H1 (cell line): ENCODE measurements at regions not wholly inside any gene's neighbourhood (a gene's known extent, or its start where the extent isn't known, plus 50 kb on each side); places are given as distances from the start of the nearest gene placed in this dataset.

Experiments
- CTCF ChIA-PET: fragments of 300-600 bp; sonication (Branson Sonifier 250); formaldehyde crosslinking; loops from one replicate; lab custom pipeline; 2021; ENCODE audit not compliant: partially characterized antibody; lab: Charles Lee
- POLR2A ChIA-PET: fragments of 300-600 bp; sonication (Branson Sonifier 250); formaldehyde crosslinking; loops from one replicate; lab custom pipeline; 2021; ENCODE audit warnings: inconsistent platforms; ENCODE audit not compliant: partially characterized antibody; lab: Charles Lee
- DNase-seq, 2 experiments: peaks; one replicate each; pipeline versions ENCODE4 v3.0.0 to v3.0.0-alpha.2; 2010 to 2022; ENCODE audit warnings: low spot score in 2 of 2, low read depth in 1 of 2, mixed read lengths in 1 of 2
- FAIRE-seq: peaks from 2 replicates; lab custom pipeline; 2011; peaks lifted over from hg19 to GRCh38; lab: Jason Lieb, UNC
- H2AFZ ChIP-seq: 2 replicates; pipeline ENCODE4 v1.8.1; 2012; ENCODE audit warnings: low read length, inconsistent platforms
- H2AK5ac ChIP-seq: 2 replicates; pipeline ENCODE4 v1.6.1; 2013; ENCODE audit warnings: low read depth, low read length
- H2BK120ac ChIP-seq: replicated peaks from 2 replicates; pipeline ENCODE3; 2013; ENCODE audit warnings: low read depth, low read length, inconsistent platforms
- H2BK12ac ChIP-seq: 2 replicates; pipeline ENCODE4 v1.6.1; 2013; ENCODE audit warnings: low read depth, low read length
- H2BK15ac ChIP-seq: 2 replicates; pipeline ENCODE4 v1.6.1; 2013; ENCODE audit warnings: low read length
- H2BK20ac ChIP-seq: 2 replicates; pipeline ENCODE4 v1.6.1; 2013; ENCODE audit warnings: low read length
- H2BK5ac ChIP-seq: 2 replicates; pipeline ENCODE4 v1.6.1; 2013; ENCODE audit warnings: low read depth, low read length
- H3K14ac ChIP-seq: 2 replicates; pipeline ENCODE4 v1.6.1; 2013; ENCODE audit warnings: inconsistent platforms; ENCODE audit not compliant: insufficient read length
- H3K18ac ChIP-seq: 2 replicates; pipeline ENCODE4 v1.6.1; 2013; ENCODE audit warnings: low read length; ENCODE audit errors: extremely low read depth
- H3K23ac ChIP-seq: 2 replicates; pipeline ENCODE4 v1.6.1; 2013; ENCODE audit warnings: inconsistent platforms; ENCODE audit not compliant: insufficient read length
- H3K23me2 ChIP-seq: 2 replicates; pipeline ENCODE4 v1.6.1; 2013; ENCODE audit warnings: low read depth, low read length
- H3K27ac ChIP-seq: 2 replicates; pipeline ENCODE4 v1.6.1; 2011; ENCODE audit warnings: low read depth, low read length, inconsistent platforms
- H3K27me3 ChIP-seq, 4 experiments: replicated peaks in 1 of 4; 1 replicate in 1 of 4; 2 replicates in 3 of 4; pipeline versions ENCODE4 v1.6.1 to v1.8.1; 2011 to 2013; ENCODE audit warnings: low read length in 3 of 4, mild to moderate bottlenecking in 3 of 4, inconsistent platforms in 2 of 4, mixed read lengths in 2 of 4, moderate library complexity in 1 of 4; ENCODE audit not compliant: control insufficient read depth in 3 of 4, insufficient read depth in 3 of 4; ENCODE audit errors: extremely low read depth in 1 of 4
- H3K36me3 ChIP-seq, 4 experiments: 2 replicates each; pipeline versions ENCODE4 v1.6.1 to v1.8.1; 2011 to 2013; ENCODE audit warnings: mild to moderate bottlenecking in 4 of 4, low read length in 3 of 4, moderate library complexity in 2 of 4, control low read depth in 1 of 4, inconsistent platforms in 1 of 4; ENCODE audit not compliant: insufficient read depth in 4 of 4, control insufficient read depth in 2 of 4
- H3K4ac ChIP-seq: replicated peaks from 2 replicates; pipeline ENCODE3; 2013; ENCODE audit warnings: low read length, low read depth, mixed read lengths, inconsistent platforms; ENCODE audit not compliant: insufficient read length
- H3K4me1 ChIP-seq, 4 experiments: replicated peaks in 1 of 4; 1 replicate in 1 of 4; 2 replicates in 3 of 4; pipeline versions ENCODE4 v1.6.1 to v1.8.1; 2011 to 2013; ENCODE audit warnings: low read length in 3 of 4, inconsistent platforms in 2 of 4, mixed read lengths in 1 of 4; ENCODE audit not compliant: insufficient read depth in 4 of 4, control insufficient read depth in 3 of 4
- H3K4me2 ChIP-seq, 2 experiments: 2 replicates each; pipeline versions ENCODE4 v1.6.1 to v1.8.1; 2011 to 2013; ENCODE audit warnings: low read depth in 2 of 2, low read length in 2 of 2, control low read depth in 1 of 2, inconsistent platforms in 1 of 2, mild to moderate bottlenecking in 1 of 2; ENCODE audit not compliant: insufficient read depth in 1 of 2
- H3K4me3 ChIP-seq, 4 experiments: fragments of 200-600, 300-600 bp in 1 of 4; sonication (generic), shearing (Covaris generic), sonication (Bioruptor Twin) in 1 of 4; 2 replicates each; pipeline versions ENCODE4 v1.5.1 to v1.8.1; 2011 to 2016; ENCODE audit warnings: low read length in 4 of 4, low read depth in 3 of 4, control low read depth in 2 of 4, inconsistent platforms in 2 of 4, mild to moderate bottlenecking in 2 of 4, mixed read lengths in 1 of 4, moderate library complexity in 1 of 4; ENCODE audit not compliant: insufficient read depth in 2 of 4; ENCODE audit errors: extremely low read depth in 1 of 4
- H3K56ac ChIP-seq: replicated peaks from 2 replicates; pipeline ENCODE3; 2013; ENCODE audit warnings: low read depth, mild to moderate bottlenecking, mixed read lengths, low read length, inconsistent platforms; ENCODE audit not compliant: insufficient read length
- H3K79me1 ChIP-seq: 2 replicates; pipeline ENCODE4 v1.6.1; 2013; ENCODE audit warnings: low read depth, low read length, control low read depth
- H3K79me2 ChIP-seq, 2 experiments: 2 replicates each; pipeline versions ENCODE4 v1.6.1 to v1.8.1; 2012 to 2013; ENCODE audit warnings: low read length in 2 of 2, mild to moderate bottlenecking in 2 of 2, inconsistent platforms in 1 of 2; ENCODE audit not compliant: insufficient read depth in 2 of 2, control insufficient read depth in 1 of 2
- H3K9ac ChIP-seq, 4 experiments: replicated peaks in 1 of 4; 1 replicate in 1 of 4; 2 replicates in 3 of 4; pipeline versions ENCODE4 v1.6.1 to v1.8.1; 2011 to 2013; ENCODE audit warnings: low read depth in 3 of 4, low read length in 3 of 4, control low read depth in 2 of 4, mild to moderate bottlenecking in 2 of 4, moderate library complexity in 2 of 4, inconsistent platforms in 1 of 4; ENCODE audit errors: extremely low read depth in 1 of 4
- H3K9me3 ChIP-seq, 2 experiments: 2 replicates each; pipeline versions ENCODE4 v1.6.1 to v1.8.1; 2012 to 2013; ENCODE audit warnings: mild to moderate bottlenecking in 2 of 2, moderate library complexity in 2 of 2, control low read depth in 1 of 2, inconsistent platforms in 1 of 2, low read depth in 1 of 2, low read length in 1 of 2, mixed read lengths in 1 of 2; ENCODE audit not compliant: insufficient read depth in 2 of 2
- H4K20me1 ChIP-seq, 2 experiments: replicated peaks in 1 of 2; 2 replicates each; pipeline versions ENCODE3 to v1.8.1; 2011 to 2013; ENCODE audit warnings: inconsistent platforms in 2 of 2, low read length in 2 of 2, mild to moderate bottlenecking in 1 of 2; ENCODE audit not compliant: insufficient read depth in 2 of 2, control insufficient read depth in 1 of 2
- H4K5ac ChIP-seq: 2 replicates; pipeline ENCODE4 v1.6.1; 2013; ENCODE audit warnings: low read length, low read depth, mixed read lengths, inconsistent platforms; ENCODE audit not compliant: insufficient read length
- H4K8ac ChIP-seq: 2 replicates; pipeline ENCODE4 v1.8.0; 2013; ENCODE audit warnings: mild to moderate bottlenecking, moderate library complexity, low read length, inconsistent platforms; ENCODE audit not compliant: insufficient read depth; ENCODE audit errors: extremely low read depth
- H4K91ac ChIP-seq: replicated peaks from 2 replicates; pipeline ENCODE3; 2013; ENCODE audit warnings: low read length, mixed read lengths, inconsistent platforms; ENCODE audit not compliant: insufficient read length
- CHD2 ChIP-seq: IDR thresholded peaks from 2 replicates; pipeline ENCODE4 v1.6.1; 2012; ENCODE audit warnings: low read length, improper control_type of control experiment
- CTBP2 ChIP-seq: IDR thresholded peaks from 2 replicates; pipeline ENCODE4 v1.7.0; 2011; ENCODE audit warnings: borderline replicate concordance, mild to moderate bottlenecking, moderate library complexity, mixed read lengths, low read length; ENCODE audit not compliant: insufficient read depth, insufficient read length
- HDAC2 ChIP-seq, 2 experiments: fragments of 300-600 bp in 1 of 2; sonication (generic) in 1 of 2; IDR thresholded peaks; 2 replicates each; pipeline ENCODE4 v1.6.1; 2011 to 2012; ENCODE audit warnings: low read depth in 2 of 2, low read length in 2 of 2, mild to moderate bottlenecking in 2 of 2, moderate library complexity in 2 of 2, borderline replicate concordance in 1 of 2, inconsistent platforms in 1 of 2
- RBBP5 ChIP-seq: IDR thresholded peaks from 2 replicates; pipeline ENCODE4 v1.7.1; 2012; ENCODE audit warnings: low read depth, mild to moderate bottlenecking, inconsistent platforms, low read length, moderate library complexity, borderline replicate concordance
- SP4 ChIP-seq: IDR thresholded peaks from 2 replicates; pipeline ENCODE4 v1.6.1; 2012; ENCODE audit warnings: low read length, inconsistent platforms
- SRF ChIP-seq: IDR thresholded peaks from 2 replicates; pipeline ENCODE4 v1.6.1; 2011; ENCODE audit warnings: mild to moderate bottlenecking, low read depth, low read length, moderate library complexity
- TAF7 ChIP-seq: optimal IDR thresholded peaks from 2 replicates; pipeline ENCODE3; 2011; ENCODE audit warnings: low read depth, mild to moderate bottlenecking, inconsistent platforms, low read length, moderate library complexity, borderline replicate concordance
- WGBS, 2 experiments: shearing (Covaris generic) in 1 of 2; methylation state at CpG; one replicate each; pipeline versions ENCODE4 v1.1.6 to v1.1.7; 2013 to 2015; ENCODE audit warnings: low lambda C conversion rate in 2 of 2, mixed read lengths in 2 of 2, inconsistent platforms in 1 of 2, low coverage in 1 of 2, missing lambda C conversion rate in 1 of 2; ENCODE audit not compliant: insufficient replicate concordance in 2 of 2, insufficient coverage in 1 of 2, insufficient read length in 1 of 2; ENCODE audit errors: extremely low coverage in 1 of 2, missing lambda C conversion rate in 1 of 2; 5-methylcytosine and 5-hydroxymethylcytosine counted together
- TF ChIP-seq, protein P1 (sequence below): IDR thresholded peaks from 2 replicates; pipeline ENCODE4 v1.6.1; 2011; ENCODE audit warnings: low read length, improper control_type of control experiment
- TF ChIP-seq, protein P2 (sequence below): IDR thresholded peaks from 2 replicates; pipeline ENCODE4 v1.6.1; 2012; ENCODE audit warnings: inconsistent platforms

DNA sequence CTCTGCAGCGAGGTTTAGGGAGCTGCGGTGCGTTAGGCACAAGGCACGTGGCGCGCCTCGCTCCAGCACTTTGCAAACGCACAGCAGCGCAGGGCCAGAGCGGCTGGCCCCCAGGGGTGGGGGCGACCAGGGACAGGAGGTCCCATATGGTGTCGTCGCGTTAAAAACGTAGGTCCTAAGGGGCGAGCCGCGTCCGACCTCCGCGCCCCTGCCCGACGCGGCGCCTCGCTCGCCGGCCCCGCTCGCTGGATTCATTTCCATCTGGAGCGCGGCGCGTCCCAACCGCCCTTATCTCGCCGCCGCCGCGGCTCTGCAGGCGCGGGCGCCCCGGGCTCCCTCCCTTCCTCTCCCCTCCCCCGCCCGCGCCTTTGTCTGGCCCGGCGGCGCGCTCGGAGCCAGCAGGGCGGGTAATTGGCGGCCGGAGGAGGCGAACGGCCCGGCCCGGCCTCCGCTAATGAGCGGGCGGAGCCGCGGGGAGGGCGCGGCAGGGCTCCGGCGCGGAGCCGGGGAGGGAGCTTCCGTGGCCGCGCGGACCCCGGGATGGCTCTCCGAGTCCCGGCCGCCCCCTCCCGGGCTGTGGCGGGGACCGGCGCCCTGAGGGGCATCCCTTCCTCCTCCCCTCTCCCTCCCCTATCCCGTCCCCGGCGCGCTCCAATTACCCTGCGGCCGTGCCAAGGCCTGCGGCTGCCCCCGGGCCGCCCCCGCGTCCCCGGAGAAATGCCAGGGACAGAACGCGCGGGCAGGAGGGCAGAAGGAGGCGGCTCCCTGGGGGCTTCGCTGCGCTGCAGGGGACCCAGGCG is 409.0 kb downstream of the BCOR start:
- peak in 1 of 2 experiments; percentile 63 for DNase-seq
- peak overlapping the region; percentile 32 to 66 (median 33) for H3K4me3 ChIP-seq
- H3K36me3 ChIP-seq: no peaks in the 10 kb centered on the region
- peak overlapping the region; percentile 33 for H2BK120ac ChIP-seq
- H2BK20ac ChIP-seq: no peak overlapping the region; the same call in 1 of the 2 replicates
- peaks cover 2% of the 10 kb centered on the region; the same call in 1 of the 2 replicates for H3K23me2 ChIP-seq
- H3K79me1 ChIP-seq: no peaks in the 10 kb centered on the region
- H4K20me1 ChIP-seq: no peaks in the 10 kb centered on the region
- POLR2A ChIA-PET: interaction anchor here (0.8 to 2.0 kb wide), 9 partner anchors 9 to 405 kb away, joined by 3 to 10 read pairs (median 4); no protein-coding TSS in a partner anchor
- 1% methylated on average over 17 of the region's 101 CpGs; no CpG with 5 or more reads in 1 of the 2 experiments for WGBS, 2 experiments
- H3K9me3 ChIP-seq: no peaks in the 10 kb centered on the region
- H3K4me1 ChIP-seq: peaks cover 3 to 11% (median 8%) of the 10 kb centered on the region in 4 experiments
- peak overlapping the region; percentile 61 for H4K5ac ChIP-seq
- H3K27me3 ChIP-seq: peaks cover 0 to 3% (median 1%) of the 10 kb centered on the region in 4 experiments; a peak in 4 of 7 replicates
- H3K9ac ChIP-seq: peak overlapping the region in 2 of 4 experiments; percentile 20 to 43; a peak in 3 of 7 replicates
- H3K56ac ChIP-seq: peak overlapping the region; percentile 30
- H2BK15ac ChIP-seq: no peak overlapping the region
- H3K18ac ChIP-seq: peak overlapping the region; percentile 60; the same call in 1 of the 2 replicates
- peak overlapping the region; percentile 97 for H4K91ac ChIP-seq
- no peak overlapping the region; the same call in 1 of the 2 replicates for H3K27ac ChIP-seq
- H3K79me2 ChIP-seq: no peaks in the 10 kb centered on the region
- H3K23ac ChIP-seq: no peak overlapping the region
- no peak overlapping the region for H2AFZ ChIP-seq
- H2BK5ac ChIP-seq: peak overlapping the region; percentile 60; the same call in 1 of the 2 replicates
- no peak overlapping the region for H2AK5ac ChIP-seq
- CTCF ChIA-PET: interaction anchor here (0.8 to 1.5 kb wide), 3 partner anchors 36 to 131 kb away, joined by 3 to 6 read pairs (median 4); no protein-coding TSS in a partner anchor
- peak overlapping the region; percentile 68; the same call in 1 of the 2 replicates for H2BK12ac ChIP-seq
- H3K4me2 ChIP-seq: peak overlapping the region; percentile 69 to 81
- peak overlapping the region; percentile 5; the same call in 1 of the 2 replicates for H4K8ac ChIP-seq
- H3K14ac ChIP-seq: no peak overlapping the region
- FAIRE-seq: no peak
- H3K4ac ChIP-seq: no peak overlapping the region
- TF ChIP-seq TAF7: no peak
- TF ChIP-seq CHD2: no peak
- TF ChIP-seq, protein P1, sequence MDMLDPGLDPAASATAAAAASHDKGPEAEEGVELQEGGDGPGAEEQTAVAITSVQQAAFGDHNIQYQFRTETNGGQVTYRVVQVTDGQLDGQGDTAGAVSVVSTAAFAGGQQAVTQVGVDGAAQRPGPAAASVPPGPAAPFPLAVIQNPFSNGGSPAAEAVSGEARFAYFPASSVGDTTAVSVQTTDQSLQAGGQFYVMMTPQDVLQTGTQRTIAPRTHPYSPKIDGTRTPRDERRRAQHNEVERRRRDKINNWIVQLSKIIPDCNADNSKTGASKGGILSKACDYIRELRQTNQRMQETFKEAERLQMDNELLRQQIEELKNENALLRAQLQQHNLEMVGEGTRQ: no peak
- no peak for TF ChIP-seq HDAC2 (IDR thresholded peaks at IDR 0.05; ENCODE audit: borderline replicate concordance in 1 of 2, low read depth in 2 of 2, low read length in 2 of 2)
- no peak for TF ChIP-seq SP4
- TF ChIP-seq, protein P2, sequence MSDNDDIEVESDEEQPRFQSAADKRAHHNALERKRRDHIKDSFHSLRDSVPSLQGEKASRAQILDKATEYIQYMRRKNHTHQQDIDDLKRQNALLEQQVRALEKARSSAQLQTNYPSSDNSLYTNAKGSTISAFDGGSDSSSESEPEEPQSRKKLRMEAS: peak; percentile 98
- peak; percentile 25 for TF ChIP-seq CTBP2
- TF ChIP-seq RBBP5: peak; percentile 39; the same call in 1 of the 2 replicates
- TF ChIP-seq SRF: no peak
